ENCODE measurements at regions not wholly inside any gene's neighbourhood (a gene's known extent, or its start where the extent isn't known, plus 50 kb on each side); places are given as distances from the start of the nearest gene placed in this dataset.

- no peak for FAIRE-seq
- TF ChIP-seq POLR2A (IDR thresholded peaks at IDR 0.05; ENCODE audit: low read depth, low read length) (no peak), TAF1 (IDR thresholded peaks at IDR 0.05; ENCODE audit: low read depth, low read length) (no peak), PAX5 (IDR thresholded peaks at IDR 0.05; ENCODE audit: insufficient read depth, low read length, severe bottlenecking) (no peak), POU2F2 (IDR thresholded peaks at IDR 0.05; ENCODE audit: low read depth, low read length) (no peak), SPI1 (IDR thresholded peaks at IDR 0.05; ENCODE audit: low read depth, low read length) (no peak), POLR2AphosphoS5 (IDR thresholded peaks at IDR 0.05; ENCODE audit: low read depth, low read length) (no peak)
These were observed 128.4 kb downstream of the TM9SF2 start for GRCh38 chr13:99629641-99630040.

GRCh38 chr13:99628442-99628841 lies 127.2 kb downstream of the TM9SF2 start:
- no peak for DNase-seq (ENCODE audit: insufficient read length, low spot score)
- no peak for FAIRE-seq
- no peak for TF ChIP-seq POU2F2 (IDR thresholded peaks at IDR 0.05; ENCODE audit: low read depth, low read length)
- no peak for TF ChIP-seq TAF1 (IDR thresholded peaks at IDR 0.05; ENCODE audit: low read depth, low read length)
- no peak for TF ChIP-seq SPI1 (IDR thresholded peaks at IDR 0.05; ENCODE audit: low read depth, low read length)
- no peak for TF ChIP-seq POLR2A (IDR thresholded peaks at IDR 0.05; ENCODE audit: low read depth, low read length)
- no peak for TF ChIP-seq POLR2AphosphoS5 (IDR thresholded peaks at IDR 0.05; ENCODE audit: low read depth, low read length)
- no peak for TF ChIP-seq PAX5 (IDR thresholded peaks at IDR 0.05; ENCODE audit: insufficient read depth, low read length, severe bottlenecking)

More at GRCh38 chr13:99629641-99630040, 128.4 kb downstream of the TM9SF2 start:
- no peak for DNase-seq (ENCODE audit: insufficient read length, low spot score)

- FAIRE-seq (no peak), DNase-seq (ENCODE audit: insufficient read length, low spot score) (no peak)
- no peak for TF ChIP-seq POLR2A (IDR thresholded peaks at IDR 0.05; ENCODE audit: low read depth, low read length)
- TF ChIP-seq TAF1 (IDR thresholded peaks at IDR 0.05; ENCODE audit: low read depth, low read length) = no peak
- no peak for TF ChIP-seq POLR2AphosphoS5 (IDR thresholded peaks at IDR 0.05; ENCODE audit: low read depth, low read length)
- TF ChIP-seq PAX5 (IDR thresholded peaks at IDR 0.05; ENCODE audit: insufficient read depth, low read length, severe bottlenecking) = no peak
- TF ChIP-seq SPI1 (IDR thresholded peaks at IDR 0.05; ENCODE audit: low read depth, low read length) = no peak
- TF ChIP-seq POU2F2 (IDR thresholded peaks at IDR 0.05; ENCODE audit: low read depth, low read length) = no peak
These were observed 125.3 kb downstream of the TM9SF2 start for GRCh38 chr13:99626461-99627082.

GRCh38 chr13:99624936-99625540 lies 123.8 kb downstream of the TM9SF2 start:
- FAIRE-seq (no peak), DNase-seq (ENCODE audit: insufficient read length, low spot score) (no peak)
- TF ChIP-seq POLR2A (IDR thresholded peaks at IDR 0.05; ENCODE audit: low read depth, low read length) (no peak), TAF1 (IDR thresholded peaks at IDR 0.05; ENCODE audit: low read depth, low read length) (no peak), POU2F2 (IDR thresholded peaks at IDR 0.05; ENCODE audit: low read depth, low read length) (no peak), POLR2AphosphoS5 (IDR thresholded peaks at IDR 0.05; ENCODE audit: low read depth, low read length) (no peak), SPI1 (IDR thresholded peaks at IDR 0.05; ENCODE audit: low read depth, low read length) (no peak), PAX5 (IDR thresholded peaks at IDR 0.05; ENCODE audit: insufficient read depth, low read length, severe bottlenecking) (no peak)

GRCh38 chr13:99620806-99621205 lies 119.5 kb downstream of the TM9SF2 start:
- FAIRE-seq (no peak), DNase-seq (ENCODE audit: insufficient read length, low spot score) (no peak)
- TF ChIP-seq POLR2AphosphoS5 (IDR thresholded peaks at IDR 0.05; ENCODE audit: low read depth, low read length) = no peak
- no peak for TF ChIP-seq TAF1 (IDR thresholded peaks at IDR 0.05; ENCODE audit: low read depth, low read length)

- FAIRE-seq (no peak), DNase-seq (ENCODE audit: insufficient read length, low spot score) (no peak)
- TF ChIP-seq POLR2A (IDR thresholded peaks at IDR 0.05; ENCODE audit: low read depth, low read length) (no peak), POU2F2 (IDR thresholded peaks at IDR 0.05; ENCODE audit: low read depth, low read length) (no peak), TAF1 (IDR thresholded peaks at IDR 0.05; ENCODE audit: low read depth, low read length) (no peak), PAX5 (IDR thresholded peaks at IDR 0.05; ENCODE audit: insufficient read depth, low read length, severe bottlenecking) (no peak), SPI1 (IDR thresholded peaks at IDR 0.05; ENCODE audit: low read depth, low read length) (no peak), POLR2AphosphoS5 (IDR thresholded peaks at IDR 0.05; ENCODE audit: low read depth, low read length) (no peak)
These were observed 117.9 kb downstream of the TM9SF2 start for GRCh38 chr13:99619207-99619606.

- no peak for TF ChIP-seq POU2F2 (IDR thresholded peaks at IDR 0.05; ENCODE audit: low read depth, low read length)
- no peak for TF ChIP-seq PAX5 (IDR thresholded peaks at IDR 0.05; ENCODE audit: insufficient read depth, low read length, severe bottlenecking)
- TF ChIP-seq POLR2A (IDR thresholded peaks at IDR 0.05; ENCODE audit: low read depth, low read length) = no peak
- no peak for TF ChIP-seq SPI1 (IDR thresholded peaks at IDR 0.05; ENCODE audit: low read depth, low read length)
- TF ChIP-seq POLR2AphosphoS5 (IDR thresholded peaks at IDR 0.05; ENCODE audit: low read depth, low read length) = no peak
- TF ChIP-seq TAF1 (IDR thresholded peaks at IDR 0.05; ENCODE audit: low read depth, low read length) = no peak
- no peak for DNase-seq (ENCODE audit: insufficient read length, low spot score)
- peak; percentile 9 for FAIRE-seq
These were observed 116.4 kb downstream of the TM9SF2 start for GRCh38 chr13:99617474-99618255.

- peak; percentile 74 for FAIRE-seq
- no peak for DNase-seq (ENCODE audit: insufficient read length, low spot score)
- no peak for TF ChIP-seq POLR2A (IDR thresholded peaks at IDR 0.05; ENCODE audit: low read depth, low read length)
- no peak for TF ChIP-seq POU2F2 (IDR thresholded peaks at IDR 0.05; ENCODE audit: low read depth, low read length)
- no peak for TF ChIP-seq TAF1 (IDR thresholded peaks at IDR 0.05; ENCODE audit: low read depth, low read length)
- TF ChIP-seq POLR2AphosphoS5 (IDR thresholded peaks at IDR 0.05; ENCODE audit: low read depth, low read length) = no peak
- no peak for TF ChIP-seq SPI1 (IDR thresholded peaks at IDR 0.05; ENCODE audit: low read depth, low read length)
- no peak for TF ChIP-seq PAX5 (IDR thresholded peaks at IDR 0.05; ENCODE audit: insufficient read depth, low read length, severe bottlenecking)
These were observed 113.2 kb downstream of the TM9SF2 start for GRCh38 chr13:99614465-99614885.
